ENCODE measurements at regions not wholly inside any gene's neighbourhood (a gene's known extent, or its start where the extent isn't known, plus 50 kb on each side); places are given as distances from the start of the nearest gene placed in this dataset.
"Not testable (repeated sequence)": the region's sequence is repeated elsewhere in the genome, so short reads cannot be mapped to it uniquely, and the experiment has no call there.

DNA sequence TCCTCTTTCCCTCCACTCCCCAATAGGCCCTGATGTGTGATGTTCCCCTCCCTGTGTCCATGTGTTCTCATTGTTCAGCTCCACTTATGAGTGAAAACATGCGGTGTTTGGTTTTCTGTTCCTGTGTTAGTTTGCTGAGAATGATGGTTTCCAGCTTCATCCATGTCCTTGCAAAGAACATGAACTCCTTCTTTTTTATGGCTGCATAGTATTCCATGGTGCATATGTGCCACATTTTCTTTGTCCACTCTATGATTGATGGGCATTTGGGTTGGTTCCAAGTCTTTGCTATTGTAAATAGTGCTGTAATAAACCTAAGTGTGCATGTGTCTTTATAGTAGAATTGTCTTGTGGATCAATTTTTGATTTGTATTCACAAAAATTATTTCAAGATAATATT, 62.4 kb upstream of the PCSK1 start:
- TF ChIP-seq, protein P1, sequence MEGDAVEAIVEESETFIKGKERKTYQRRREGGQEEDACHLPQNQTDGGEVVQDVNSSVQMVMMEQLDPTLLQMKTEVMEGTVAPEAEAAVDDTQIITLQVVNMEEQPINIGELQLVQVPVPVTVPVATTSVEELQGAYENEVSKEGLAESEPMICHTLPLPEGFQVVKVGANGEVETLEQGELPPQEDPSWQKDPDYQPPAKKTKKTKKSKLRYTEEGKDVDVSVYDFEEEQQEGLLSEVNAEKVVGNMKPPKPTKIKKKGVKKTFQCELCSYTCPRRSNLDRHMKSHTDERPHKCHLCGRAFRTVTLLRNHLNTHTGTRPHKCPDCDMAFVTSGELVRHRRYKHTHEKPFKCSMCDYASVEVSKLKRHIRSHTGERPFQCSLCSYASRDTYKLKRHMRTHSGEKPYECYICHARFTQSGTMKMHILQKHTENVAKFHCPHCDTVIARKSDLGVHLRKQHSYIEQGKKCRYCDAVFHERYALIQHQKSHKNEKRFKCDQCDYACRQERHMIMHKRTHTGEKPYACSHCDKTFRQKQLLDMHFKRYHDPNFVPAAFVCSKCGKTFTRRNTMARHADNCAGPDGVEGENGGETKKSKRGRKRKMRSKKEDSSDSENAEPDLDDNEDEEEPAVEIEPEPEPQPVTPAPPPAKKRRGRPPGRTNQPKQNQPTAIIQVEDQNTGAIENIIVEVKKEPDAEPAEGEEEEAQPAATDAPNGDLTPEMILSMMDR (IDR thresholded peaks at IDR 0.05): not testable (repeated sequence)
- not testable (repeated sequence) for TF ChIP-seq POLR2A (IDR thresholded peaks at IDR 0.05)

Data from uterus (tissue), 2 donors.